HUES48 (cell line): ENCODE measurements at regions not wholly inside any gene's neighbourhood (a gene's known extent, or its start where the extent isn't known, plus 50 kb on each side); places are given as distances from the start of the nearest gene placed in this dataset.

Experiments used
- H3K27ac ChIP-seq: one replicate; pipeline ENCODE4 v1.7.0; 2013; ENCODE audit warnings: low read depth, low read length, inconsistent platforms
- H3K27me3 ChIP-seq: 2 replicates; pipeline ENCODE4 v1.6.1; 2013; ENCODE audit warnings: mild to moderate bottlenecking, low read length; ENCODE audit not compliant: control insufficient read depth, insufficient read depth
- H3K36me3 ChIP-seq: 2 replicates; pipeline ENCODE4 v1.6.1; 2013; ENCODE audit warnings: low read length; ENCODE audit not compliant: control insufficient read depth, insufficient read depth
- H3K4me1 ChIP-seq: 2 replicates; pipeline ENCODE4 v1.6.1; 2013; ENCODE audit warnings: mild to moderate bottlenecking, low read length; ENCODE audit not compliant: control insufficient read depth, insufficient read depth
- H3K4me3 ChIP-seq: 2 replicates; pipeline ENCODE4 v1.5.1; 2013; ENCODE audit warnings: mild to moderate bottlenecking, low read depth, low read length
- H3K9ac ChIP-seq: 2 replicates; pipeline ENCODE4 v1.6.1; 2013; ENCODE audit warnings: mild to moderate bottlenecking, low read depth, low read length, moderate library complexity
- H3K9me3 ChIP-seq: 2 replicates; pipeline ENCODE4 v1.6.1; 2013; ENCODE audit warnings: low read length; ENCODE audit not compliant: control insufficient read depth, insufficient read depth

DNA sequence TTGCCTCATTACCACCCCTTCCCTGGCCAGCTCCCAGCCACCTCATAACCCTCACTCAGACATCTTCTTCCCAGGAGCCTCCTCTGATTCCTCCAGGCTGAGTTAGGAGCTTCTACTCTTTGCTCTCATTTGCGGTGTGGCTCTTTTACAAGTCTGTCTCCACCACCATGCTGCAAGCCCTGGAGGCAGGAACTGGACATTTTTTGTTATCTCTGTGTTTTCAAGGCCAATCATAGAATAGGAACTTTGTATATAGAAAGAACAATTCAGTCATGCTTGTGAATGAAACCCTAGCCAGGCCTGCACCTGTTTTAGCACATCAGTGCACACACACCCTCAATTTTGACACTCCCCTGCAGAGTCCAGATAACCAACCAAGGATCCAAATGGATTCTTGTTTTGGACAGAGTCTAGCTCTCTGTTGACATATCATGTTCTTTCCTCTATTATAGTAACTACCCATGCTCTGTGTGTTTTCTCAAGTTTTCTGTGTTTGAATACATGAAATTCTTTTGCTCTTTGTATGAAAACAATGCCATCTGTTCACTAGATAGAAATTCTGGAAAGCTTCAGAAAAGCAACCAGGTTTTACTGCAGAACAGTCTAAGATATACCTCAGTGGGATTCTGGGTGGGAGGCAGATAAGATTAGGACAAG lies 60.9 kb upstream of the ZNF648 start:
- Histone ChIP-seq H3K9me3 (no peaks in the 10 kb centered on the region), H3K27ac (no peak overlapping the region), H3K4me3 (no peak overlapping the region), H3K36me3 (no peaks in the 10 kb centered on the region), H3K9ac (no peak overlapping the region), H3K27me3 (no peaks in the 10 kb centered on the region), H3K4me1 (no peaks in the 10 kb centered on the region)

DNA sequence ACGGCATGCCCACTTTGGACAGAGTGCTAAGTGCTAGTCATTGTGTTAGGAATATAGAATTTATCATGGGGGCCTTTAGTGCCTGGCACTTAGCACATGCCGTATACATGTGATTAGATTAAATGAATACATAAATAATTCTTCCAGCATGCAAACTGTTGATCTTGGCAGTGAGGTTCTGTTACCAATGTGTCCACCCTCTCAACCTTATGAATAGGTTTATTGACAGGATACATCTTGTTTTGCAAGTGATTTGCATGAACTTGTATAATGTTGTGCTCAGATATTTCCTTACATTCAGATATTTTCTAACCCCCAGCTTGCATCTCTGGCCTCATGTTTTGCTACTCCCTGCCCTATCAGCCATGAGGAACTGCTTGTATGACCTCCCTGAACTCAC lies 60.3 kb upstream of the ZNF648 start:
- Histone ChIP-seq H3K4me1 (no peaks in the 10 kb centered on the region), H3K27ac (no peak overlapping the region), H3K27me3 (no peaks in the 10 kb centered on the region), H3K36me3 (no peaks in the 10 kb centered on the region), H3K9ac (no peak overlapping the region), H3K4me3 (no peak overlapping the region), H3K9me3 (no peaks in the 10 kb centered on the region)

DNA sequence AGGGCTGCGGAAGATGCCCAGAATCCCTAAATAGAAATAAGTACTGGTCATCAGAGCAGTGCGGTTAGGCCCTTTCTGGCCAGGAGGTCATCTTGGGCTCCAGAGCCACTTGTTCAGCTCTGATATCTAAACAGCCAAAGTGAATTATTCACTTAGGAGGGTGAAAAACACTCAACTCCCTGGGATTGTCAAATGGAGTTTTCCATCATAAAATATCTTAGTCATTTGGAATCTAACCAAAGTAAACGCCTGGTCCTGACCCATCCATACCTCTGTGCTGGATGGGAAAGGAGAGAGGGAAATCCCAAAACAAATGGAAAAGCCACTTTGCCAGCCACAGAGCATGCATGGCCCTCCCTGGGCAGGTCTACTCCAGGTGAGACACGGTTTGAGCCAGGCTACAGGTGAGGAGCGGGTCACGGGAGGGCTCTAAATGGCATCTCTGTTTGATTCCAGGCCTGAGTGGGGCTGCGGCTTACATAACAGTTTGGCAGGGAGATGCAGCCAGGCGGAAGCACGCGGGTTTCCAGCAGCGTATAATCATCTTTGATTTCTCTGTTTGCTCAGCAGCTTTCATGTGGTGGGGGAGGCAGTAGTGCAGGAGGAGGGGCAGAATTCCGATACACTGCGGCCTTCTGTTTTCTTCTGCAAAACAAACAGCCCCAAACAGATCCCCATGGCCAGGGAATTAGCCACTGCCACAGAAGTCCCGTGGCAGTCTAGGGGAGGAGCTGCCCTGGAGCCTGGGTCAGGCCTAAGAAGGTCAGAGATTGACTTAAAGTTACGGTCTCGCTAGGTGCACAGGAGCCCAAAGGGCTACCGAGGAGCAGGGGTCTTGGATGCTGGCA lies 59.1 kb upstream of the ZNF648 start:
- H3K36me3 ChIP-seq: no peaks in the 10 kb centered on the region
- no peak overlapping the region for H3K4me3 ChIP-seq
- no peaks in the 10 kb centered on the region for H3K4me1 ChIP-seq
- H3K9me3 ChIP-seq: no peaks in the 10 kb centered on the region
- H3K27ac ChIP-seq: no peak overlapping the region
- no peaks in the 10 kb centered on the region for H3K27me3 ChIP-seq
- H3K9ac ChIP-seq: no peak overlapping the region

DNA sequence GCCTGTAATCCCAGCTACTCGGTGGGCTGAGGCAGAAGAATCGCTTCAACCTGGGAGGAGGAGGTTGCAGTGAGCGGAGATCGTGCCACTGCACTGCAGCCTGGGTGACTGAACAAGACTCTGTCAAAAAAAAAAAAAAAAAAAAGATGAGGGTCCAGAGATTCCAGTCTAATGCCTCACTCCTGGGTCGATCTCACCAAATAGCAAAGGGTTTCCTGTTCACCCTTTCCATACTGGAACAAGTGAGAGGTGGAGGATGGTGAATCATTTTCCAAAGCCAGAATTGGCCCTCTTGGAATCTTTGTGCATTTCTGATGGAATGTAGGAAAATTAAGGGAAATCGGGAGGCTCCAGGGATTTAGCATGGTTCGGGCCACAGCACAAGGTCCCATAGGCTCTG lies 58.1 kb upstream of the ZNF648 start:
- peaks cover 2% of the 10 kb centered on the region; the same call in 1 of the 2 replicates for H3K4me1 ChIP-seq
- no peaks in the 10 kb centered on the region for H3K36me3 ChIP-seq
- H3K4me3 ChIP-seq: no peak overlapping the region
- H3K9me3 ChIP-seq: no peaks in the 10 kb centered on the region
- no peak overlapping the region for H3K9ac ChIP-seq
- no peaks in the 10 kb centered on the region for H3K27me3 ChIP-seq
- H3K27ac ChIP-seq: no peak overlapping the region

DNA sequence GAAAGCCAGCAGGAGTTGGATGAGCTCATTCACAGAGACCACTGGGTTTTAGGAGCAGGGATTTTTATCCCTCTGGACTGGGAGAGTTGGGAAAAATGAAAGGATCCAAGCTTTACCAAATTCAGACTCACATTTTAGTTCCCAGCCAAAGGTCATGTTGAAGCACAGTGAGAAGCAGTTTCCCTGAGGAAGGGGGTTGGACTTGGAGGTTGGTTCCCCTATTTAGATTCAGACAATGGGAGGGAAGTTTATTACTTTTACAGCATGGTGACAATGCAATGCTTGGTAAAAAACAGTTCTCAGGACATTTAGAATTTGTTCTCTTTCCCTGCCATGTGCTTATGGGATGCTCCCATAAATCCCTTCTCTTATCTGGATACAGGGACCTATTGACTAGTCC lies 57.3 kb upstream of the ZNF648 start:
- peaks cover 6% of the 10 kb centered on the region for H3K4me1 ChIP-seq
- H3K9me3 ChIP-seq: no peaks in the 10 kb centered on the region
- H3K27me3 ChIP-seq: no peaks in the 10 kb centered on the region
- H3K36me3 ChIP-seq: no peaks in the 10 kb centered on the region
- H3K4me3 ChIP-seq: no peak overlapping the region
- H3K9ac ChIP-seq: no peak overlapping the region
- no peak overlapping the region for H3K27ac ChIP-seq

DNA sequence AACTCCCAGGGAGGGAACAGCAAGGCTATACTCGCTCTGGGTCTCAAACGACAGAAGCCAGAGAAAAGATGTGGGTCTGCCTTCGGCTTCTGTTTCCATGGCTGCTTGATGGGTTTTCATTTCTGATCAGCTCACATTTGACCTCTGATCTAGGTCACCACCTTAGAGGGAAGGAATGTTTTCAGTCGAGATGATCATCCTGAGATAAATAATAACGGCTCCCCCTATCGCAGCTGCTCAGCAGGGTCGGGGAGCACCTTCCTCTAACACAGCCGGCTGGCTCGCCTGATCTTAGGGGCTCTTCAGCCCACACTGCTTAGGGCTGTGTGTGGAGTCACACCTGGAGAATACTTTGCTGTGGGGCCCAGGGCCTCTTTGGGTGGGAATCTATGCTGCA lies 53.1 kb upstream of the ZNF648 start:
- Histone ChIP-seq H3K9ac (no peak overlapping the region), H3K36me3 (no peaks in the 10 kb centered on the region), H3K27ac (no peak overlapping the region), H3K27me3 (no peaks in the 10 kb centered on the region), H3K9me3 (no peaks in the 10 kb centered on the region), H3K4me1 (peaks cover 6% of the 10 kb centered on the region), H3K4me3 (no peak overlapping the region)

DNA sequence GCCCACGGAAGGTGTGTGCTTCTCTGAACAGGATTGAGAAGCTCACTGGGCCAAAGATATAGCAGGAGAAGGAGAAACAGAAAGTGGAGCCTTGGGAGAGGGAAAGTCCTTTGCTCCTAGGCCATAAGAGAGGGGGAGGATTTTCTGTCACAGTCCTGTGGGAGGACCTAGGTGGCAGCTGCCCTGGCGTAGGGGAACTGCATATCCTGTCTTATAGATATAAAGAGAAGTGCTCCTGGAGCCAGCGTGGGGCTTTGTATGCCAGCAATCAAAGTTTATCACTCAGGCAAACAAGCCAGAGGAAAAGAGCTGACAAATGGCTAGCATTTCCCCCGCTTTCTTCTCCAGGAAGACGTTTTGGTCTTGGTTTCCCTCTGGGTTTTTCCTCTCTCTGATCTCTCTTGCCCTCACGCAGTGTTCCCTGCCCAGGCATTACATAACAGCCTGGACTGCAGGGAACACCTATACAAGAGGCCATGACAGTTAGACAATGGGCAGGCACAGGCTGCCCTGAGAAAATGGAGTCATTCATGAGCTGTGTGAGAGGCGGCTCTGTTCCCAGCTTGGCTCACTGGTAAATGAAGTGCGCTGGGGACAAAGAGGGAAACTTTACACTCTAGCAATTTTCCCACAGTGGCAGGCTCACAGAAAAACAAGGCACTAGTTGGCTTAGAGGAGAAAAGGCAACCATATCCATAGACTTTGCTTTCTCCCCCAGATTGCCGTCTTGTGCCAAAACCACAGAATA lies 52.5 kb upstream of the ZNF648 start:
- Histone ChIP-seq H3K36me3 (no peaks in the 10 kb centered on the region), H3K27ac (no peak overlapping the region), H3K9me3 (no peaks in the 10 kb centered on the region), H3K4me3 (no peak overlapping the region), H3K9ac (no peak overlapping the region), H3K4me1 (peaks cover 6% of the 10 kb centered on the region), H3K27me3 (no peaks in the 10 kb centered on the region)

DNA sequence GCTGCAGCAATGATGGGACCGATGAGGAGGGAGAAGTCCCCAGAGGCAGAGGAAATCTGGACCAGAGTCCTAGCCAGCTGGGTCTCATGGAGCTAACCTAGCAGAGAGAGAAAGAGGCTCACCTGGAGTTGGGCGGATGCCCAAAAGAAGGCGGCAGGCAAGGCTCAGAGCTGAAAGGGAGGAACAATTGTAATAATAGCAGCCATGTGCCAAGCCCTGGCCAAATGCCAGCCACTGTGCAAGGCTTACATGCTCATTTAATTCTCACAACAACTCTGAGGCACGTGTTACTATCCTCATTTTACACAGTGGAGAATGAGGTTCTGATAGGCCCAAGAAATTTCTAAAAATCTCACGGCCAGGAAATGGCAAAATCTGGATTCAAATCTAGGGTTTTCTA lies 50.0 kb upstream of the ZNF648 start:
- Histone ChIP-seq H3K4me3 (no peak overlapping the region), H3K27me3 (no peaks in the 10 kb centered on the region), H3K9ac (no peak overlapping the region), H3K4me1 (peaks cover 6% of the 10 kb centered on the region), H3K36me3 (no peaks in the 10 kb centered on the region), H3K9me3 (no peaks in the 10 kb centered on the region), H3K27ac (no peak overlapping the region)
